ENCODE measurements at regions not wholly inside any gene's neighbourhood (a gene's known extent, or its start where the extent isn't known, plus 50 kb on each side); places are given as distances from the start of the nearest gene placed in this dataset.

GRCh38 chr16:52368859-52369258, 178.1 kb downstream of the TOX3 start:
- no peaks in the 10 kb centered on the region for H3K36me3 Mint-ChIP-seq
- H3K9me3 ChIP-seq (ENCODE audit: control insufficient read depth, insufficient read depth, low read length), result no peaks in the 10 kb centered on the region
- H3K27ac Mint-ChIP-seq, result no peak overlapping the region
- ATAC-seq (no peak), DNase-seq (no peak)
- no peak overlapping the region for H3K4me3 ChIP-seq (ENCODE audit: low read length)
- intact Hi-C loops (cut with micrococcal nuclease), result no loop called here
- 68% methylated on average over 4 of the region's 4 CpGs for whole genome bisulfite sequencing (ENCODE audit: insufficient coverage)
- H3K4me1 ChIP-seq (ENCODE audit: control insufficient read depth, insufficient read depth, low read length), result no peaks in the 10 kb centered on the region
- peaks cover 3 to 9% of the 10 kb centered on the region in 2 donors for H3K9me3 Mint-ChIP-seq
- TF ChIP-seq CTCF (IDR thresholded peaks at IDR 0.05), result no peak
- no peak overlapping the region for H3K27ac ChIP-seq (ENCODE audit: low read length)
- no peaks in the 10 kb centered on the region for H3K27me3 ChIP-seq (ENCODE audit: control insufficient read depth, insufficient read depth, low read length)
- no peaks in the 10 kb centered on the region for H3K27me3 Mint-ChIP-seq (ENCODE audit: low read depth in 2 of 2)
- no peaks in the 10 kb centered on the region for H3K36me3 ChIP-seq (ENCODE audit: control insufficient read depth, insufficient read depth, low read length)
- no peaks in the 10 kb centered on the region for H3K4me1 Mint-ChIP-seq
- no peak overlapping the region for H3K4me3 Mint-ChIP-seq

- intact Hi-C loops (cut with micrococcal nuclease), result no loop called here
- no peak for TF ChIP-seq CTCF (IDR thresholded peaks at IDR 0.05)
- H3K27me3 ChIP-seq (ENCODE audit: control insufficient read depth, insufficient read depth, low read length), result no peaks in the 10 kb centered on the region
- no peaks in the 10 kb centered on the region for H3K36me3 ChIP-seq (ENCODE audit: control insufficient read depth, insufficient read depth, low read length)
- 66% methylated on average over 2 of the region's 2 CpGs for WGBS (ENCODE audit: insufficient coverage)
- Mint-ChIP-seq H3K4me3 (no peak overlapping the region), H3K27ac (no peak overlapping the region), H3K9me3 (peaks cover 0 to 5% of the 10 kb centered on the region in 2 donors), H3K4me1 (no peaks in the 10 kb centered on the region), H3K27me3 (ENCODE audit: low read depth in 2 of 2) (no peaks in the 10 kb centered on the region), H3K36me3 (no peaks in the 10 kb centered on the region)
- no peak for ATAC-seq
- H3K9me3 ChIP-seq (ENCODE audit: control insufficient read depth, insufficient read depth, low read length), result no peaks in the 10 kb centered on the region
- no peak overlapping the region for H3K27ac ChIP-seq (ENCODE audit: low read length)
- H3K4me1 ChIP-seq (ENCODE audit: control insufficient read depth, insufficient read depth, low read length), result no peaks in the 10 kb centered on the region
- no peak for DNase-seq
- no peak overlapping the region for H3K4me3 ChIP-seq (ENCODE audit: low read length)
Observed at GRCh38 chr16:52367821-52368220, 179.1 kb downstream of the TOX3 start.

GRCh38 chr16:52366983-52367382, 180.0 kb downstream of the TOX3 start:
- Mint-ChIP-seq H3K4me3 (no peak overlapping the region), H3K27ac (no peak overlapping the region), H3K9me3 (peaks cover 0 to 5% of the 10 kb centered on the region in 2 donors), H3K36me3 (no peaks in the 10 kb centered on the region), H3K27me3 (ENCODE audit: low read depth in 2 of 2) (no peaks in the 10 kb centered on the region), H3K4me1 (no peaks in the 10 kb centered on the region)
- no peak overlapping the region for H3K27ac ChIP-seq (ENCODE audit: low read length)
- no peak for TF ChIP-seq CTCF (IDR thresholded peaks at IDR 0.05)
- H3K4me3 ChIP-seq (ENCODE audit: low read length), result no peak overlapping the region
- intact Hi-C loops (cut with micrococcal nuclease), result no loop called here
- DNase-seq (no peak), ATAC-seq (no peak)
- H3K36me3 ChIP-seq (ENCODE audit: control insufficient read depth, insufficient read depth, low read length), result no peaks in the 10 kb centered on the region
- no peaks in the 10 kb centered on the region for H3K27me3 ChIP-seq (ENCODE audit: control insufficient read depth, insufficient read depth, low read length)
- no peaks in the 10 kb centered on the region for H3K9me3 ChIP-seq (ENCODE audit: control insufficient read depth, insufficient read depth, low read length)
- no CpG with 5 or more reads among the region's 1 CpG for WGBS (ENCODE audit: insufficient coverage)
- no peaks in the 10 kb centered on the region for H3K4me1 ChIP-seq (ENCODE audit: control insufficient read depth, insufficient read depth, low read length)

GRCh38 chr16:52364500-52364899, 182.4 kb downstream of the TOX3 start:
- ATAC-seq, result no peak

More at GRCh38 chr16:52364500-52364899, 182.4 kb downstream of the TOX3 start:
- Histone ChIP-seq H3K27me3 (ENCODE audit: control insufficient read depth, insufficient read depth, low read length) (no peaks in the 10 kb centered on the region), H3K4me1 (ENCODE audit: control insufficient read depth, insufficient read depth, low read length) (no peaks in the 10 kb centered on the region), H3K4me3 (ENCODE audit: low read length) (no peak overlapping the region), H3K27ac (ENCODE audit: low read length) (no peak overlapping the region), H3K9me3 (ENCODE audit: control insufficient read depth, insufficient read depth, low read length) (no peaks in the 10 kb centered on the region), H3K36me3 (ENCODE audit: control insufficient read depth, insufficient read depth, low read length) (no peaks in the 10 kb centered on the region)
- no peak for DNase-seq
- H3K36me3 Mint-ChIP-seq, result no peaks in the 10 kb centered on the region
- H3K4me1 Mint-ChIP-seq, result no peaks in the 10 kb centered on the region
- H3K27me3 Mint-ChIP-seq (ENCODE audit: low read depth in 2 of 2), result no peaks in the 10 kb centered on the region
- intact Hi-C loops (cut with micrococcal nuclease), result no loop called here
- H3K27ac Mint-ChIP-seq, result no peak overlapping the region
- no peak for TF ChIP-seq CTCF (IDR thresholded peaks at IDR 0.05)
- H3K4me3 Mint-ChIP-seq, result no peak overlapping the region
- peaks cover 0 to 9% of the 10 kb centered on the region in 2 donors for H3K9me3 Mint-ChIP-seq
